Panc1 (cell line): ENCODE measurements at regions not wholly inside any gene's neighbourhood (a gene's known extent, or its start where the extent isn't known, plus 50 kb on each side); places are given as distances from the start of the nearest gene placed in this dataset.
A peak's percentile ranks its signal among the peaks of the same experiment; 100 is the strongest.

Experiments used
- CTCF ChIP-seq: fragments of 450-650 bp; IDR thresholded peaks from 2 replicates; pipeline ENCODE4 v1.5.1; 2017; ENCODE audit warnings: mild to moderate bottlenecking
- POLR2AphosphoS5 ChIP-seq: IDR thresholded peaks from 2 replicates; pipeline ENCODE4 v1.6.1; 2012; ENCODE audit warnings: mild to moderate bottlenecking, low read depth, low read length, moderate library complexity
- REST ChIP-seq, 2 experiments: IDR thresholded peaks; 2 replicates each; pipeline ENCODE4 v1.6.1; 2011 to 2012; ENCODE audit warnings: low read depth in 2 of 2, control low read depth in 1 of 2, low read length in 1 of 2, mild to moderate bottlenecking in 1 of 2, moderate library complexity in 1 of 2; ENCODE audit not compliant: insufficient read depth in 1 of 2

- TF ChIP-seq CTCF = peak; percentile 9; the same call in 1 of the 2 replicates
- TF ChIP-seq REST (IDR thresholded peaks at IDR 0.05; ENCODE audit: insufficient read depth in 1 of 2, low read depth in 2 of 2, low read length in 1 of 2) = no peak
- no peak for TF ChIP-seq POLR2AphosphoS5
Observed at GRCh38 chr3:117126946-117127546, 417.5 kb downstream of the TUSC7 start.
